H1 (cell line): ENCODE measurements at regions not wholly inside any gene's neighbourhood (a gene's known extent, or its start where the extent isn't known, plus 50 kb on each side); places are given as distances from the start of the nearest gene placed in this dataset.

Source experiments
- CTCF ChIA-PET: fragments of 300-600 bp; sonication (Branson Sonifier 250); formaldehyde crosslinking; loops from one replicate; lab custom pipeline; 2021; ENCODE audit not compliant: partially characterized antibody; lab: Charles Lee
- POLR2A ChIA-PET: fragments of 300-600 bp; sonication (Branson Sonifier 250); formaldehyde crosslinking; loops from one replicate; lab custom pipeline; 2021; ENCODE audit warnings: inconsistent platforms; ENCODE audit not compliant: partially characterized antibody; lab: Charles Lee
- DNase-seq, 2 experiments: peaks; one replicate each; pipeline versions ENCODE4 v3.0.0 to v3.0.0-alpha.2; 2010 to 2022; ENCODE audit warnings: low spot score in 2 of 2, low read depth in 1 of 2, mixed read lengths in 1 of 2
- FAIRE-seq: peaks from 2 replicates; lab custom pipeline; 2011; peaks lifted over from hg19 to GRCh38; lab: Jason Lieb, UNC
- H2AFZ ChIP-seq: 2 replicates; pipeline ENCODE4 v1.8.1; 2012; ENCODE audit warnings: low read length, inconsistent platforms
- H2AK5ac ChIP-seq: 2 replicates; pipeline ENCODE4 v1.6.1; 2013; ENCODE audit warnings: low read depth, low read length
- H2BK120ac ChIP-seq: replicated peaks from 2 replicates; pipeline ENCODE3; 2013; ENCODE audit warnings: low read depth, low read length, inconsistent platforms
- H2BK12ac ChIP-seq: 2 replicates; pipeline ENCODE4 v1.6.1; 2013; ENCODE audit warnings: low read depth, low read length
- H2BK15ac ChIP-seq: 2 replicates; pipeline ENCODE4 v1.6.1; 2013; ENCODE audit warnings: low read length
- H2BK20ac ChIP-seq: 2 replicates; pipeline ENCODE4 v1.6.1; 2013; ENCODE audit warnings: low read length
- H2BK5ac ChIP-seq: 2 replicates; pipeline ENCODE4 v1.6.1; 2013; ENCODE audit warnings: low read depth, low read length
- H3K14ac ChIP-seq: 2 replicates; pipeline ENCODE4 v1.6.1; 2013; ENCODE audit warnings: inconsistent platforms; ENCODE audit not compliant: insufficient read length
- H3K18ac ChIP-seq: 2 replicates; pipeline ENCODE4 v1.6.1; 2013; ENCODE audit warnings: low read length; ENCODE audit errors: extremely low read depth
- H3K23ac ChIP-seq: 2 replicates; pipeline ENCODE4 v1.6.1; 2013; ENCODE audit warnings: inconsistent platforms; ENCODE audit not compliant: insufficient read length
- H3K23me2 ChIP-seq: 2 replicates; pipeline ENCODE4 v1.6.1; 2013; ENCODE audit warnings: low read depth, low read length
- H3K27ac ChIP-seq: 2 replicates; pipeline ENCODE4 v1.6.1; 2011; ENCODE audit warnings: low read depth, low read length, inconsistent platforms
- H3K27me3 ChIP-seq, 4 experiments: replicated peaks in 1 of 4; 1 replicate in 1 of 4; 2 replicates in 3 of 4; pipeline versions ENCODE4 v1.6.1 to v1.8.1; 2011 to 2013; ENCODE audit warnings: low read length in 3 of 4, mild to moderate bottlenecking in 3 of 4, inconsistent platforms in 2 of 4, mixed read lengths in 2 of 4, moderate library complexity in 1 of 4; ENCODE audit not compliant: control insufficient read depth in 3 of 4, insufficient read depth in 3 of 4; ENCODE audit errors: extremely low read depth in 1 of 4
- H3K36me3 ChIP-seq, 4 experiments: 2 replicates each; pipeline versions ENCODE4 v1.6.1 to v1.8.1; 2011 to 2013; ENCODE audit warnings: mild to moderate bottlenecking in 4 of 4, low read length in 3 of 4, moderate library complexity in 2 of 4, control low read depth in 1 of 4, inconsistent platforms in 1 of 4; ENCODE audit not compliant: insufficient read depth in 4 of 4, control insufficient read depth in 2 of 4
- H3K4ac ChIP-seq: replicated peaks from 2 replicates; pipeline ENCODE3; 2013; ENCODE audit warnings: low read length, low read depth, mixed read lengths, inconsistent platforms; ENCODE audit not compliant: insufficient read length
- H3K4me1 ChIP-seq, 4 experiments: replicated peaks in 1 of 4; 1 replicate in 1 of 4; 2 replicates in 3 of 4; pipeline versions ENCODE4 v1.6.1 to v1.8.1; 2011 to 2013; ENCODE audit warnings: low read length in 3 of 4, inconsistent platforms in 2 of 4, mixed read lengths in 1 of 4; ENCODE audit not compliant: insufficient read depth in 4 of 4, control insufficient read depth in 3 of 4
- H3K4me2 ChIP-seq, 2 experiments: 2 replicates each; pipeline versions ENCODE4 v1.6.1 to v1.8.1; 2011 to 2013; ENCODE audit warnings: low read depth in 2 of 2, low read length in 2 of 2, control low read depth in 1 of 2, inconsistent platforms in 1 of 2, mild to moderate bottlenecking in 1 of 2; ENCODE audit not compliant: insufficient read depth in 1 of 2
- H3K4me3 ChIP-seq, 4 experiments: fragments of 200-600, 300-600 bp in 1 of 4; sonication (generic), shearing (Covaris generic), sonication (Bioruptor Twin) in 1 of 4; 2 replicates each; pipeline versions ENCODE4 v1.5.1 to v1.8.1; 2011 to 2016; ENCODE audit warnings: low read length in 4 of 4, low read depth in 3 of 4, control low read depth in 2 of 4, inconsistent platforms in 2 of 4, mild to moderate bottlenecking in 2 of 4, mixed read lengths in 1 of 4, moderate library complexity in 1 of 4; ENCODE audit not compliant: insufficient read depth in 2 of 4; ENCODE audit errors: extremely low read depth in 1 of 4
- H3K56ac ChIP-seq: replicated peaks from 2 replicates; pipeline ENCODE3; 2013; ENCODE audit warnings: low read depth, mild to moderate bottlenecking, mixed read lengths, low read length, inconsistent platforms; ENCODE audit not compliant: insufficient read length
- H3K79me1 ChIP-seq: 2 replicates; pipeline ENCODE4 v1.6.1; 2013; ENCODE audit warnings: low read depth, low read length, control low read depth
- H3K79me2 ChIP-seq, 2 experiments: 2 replicates each; pipeline versions ENCODE4 v1.6.1 to v1.8.1; 2012 to 2013; ENCODE audit warnings: low read length in 2 of 2, mild to moderate bottlenecking in 2 of 2, inconsistent platforms in 1 of 2; ENCODE audit not compliant: insufficient read depth in 2 of 2, control insufficient read depth in 1 of 2
- H3K9ac ChIP-seq, 4 experiments: replicated peaks in 1 of 4; 1 replicate in 1 of 4; 2 replicates in 3 of 4; pipeline versions ENCODE4 v1.6.1 to v1.8.1; 2011 to 2013; ENCODE audit warnings: low read depth in 3 of 4, low read length in 3 of 4, control low read depth in 2 of 4, mild to moderate bottlenecking in 2 of 4, moderate library complexity in 2 of 4, inconsistent platforms in 1 of 4; ENCODE audit errors: extremely low read depth in 1 of 4
- H3K9me3 ChIP-seq, 2 experiments: 2 replicates each; pipeline versions ENCODE4 v1.6.1 to v1.8.1; 2012 to 2013; ENCODE audit warnings: mild to moderate bottlenecking in 2 of 2, moderate library complexity in 2 of 2, control low read depth in 1 of 2, inconsistent platforms in 1 of 2, low read depth in 1 of 2, low read length in 1 of 2, mixed read lengths in 1 of 2; ENCODE audit not compliant: insufficient read depth in 2 of 2
- H4K20me1 ChIP-seq, 2 experiments: replicated peaks in 1 of 2; 2 replicates each; pipeline versions ENCODE3 to v1.8.1; 2011 to 2013; ENCODE audit warnings: inconsistent platforms in 2 of 2, low read length in 2 of 2, mild to moderate bottlenecking in 1 of 2; ENCODE audit not compliant: insufficient read depth in 2 of 2, control insufficient read depth in 1 of 2
- H4K5ac ChIP-seq: 2 replicates; pipeline ENCODE4 v1.6.1; 2013; ENCODE audit warnings: low read length, low read depth, mixed read lengths, inconsistent platforms; ENCODE audit not compliant: insufficient read length
- H4K8ac ChIP-seq: 2 replicates; pipeline ENCODE4 v1.8.0; 2013; ENCODE audit warnings: mild to moderate bottlenecking, moderate library complexity, low read length, inconsistent platforms; ENCODE audit not compliant: insufficient read depth; ENCODE audit errors: extremely low read depth
- H4K91ac ChIP-seq: replicated peaks from 2 replicates; pipeline ENCODE3; 2013; ENCODE audit warnings: low read length, mixed read lengths, inconsistent platforms; ENCODE audit not compliant: insufficient read length
- PHF8 ChIP-seq: fragments of 200-600 bp; sonication (generic); conservative IDR thresholded peaks from 2 replicates; pipeline ENCODE4 v1.7.1; 2012; ENCODE audit warnings: low read depth, mild to moderate bottlenecking, inconsistent platforms, low read length, moderate library complexity
- SUZ12 ChIP-seq: fragments of 200-600 bp; sonication (generic); IDR thresholded peaks from 2 replicates; pipeline ENCODE4 v1.6.1; 2012; ENCODE audit warnings: mild to moderate bottlenecking, inconsistent platforms, low read length, moderate library complexity, mixed read lengths
- WGBS, 2 experiments: shearing (Covaris generic) in 1 of 2; methylation state at CpG; one replicate each; pipeline versions ENCODE4 v1.1.6 to v1.1.7; 2013 to 2015; ENCODE audit warnings: low lambda C conversion rate in 2 of 2, mixed read lengths in 2 of 2, inconsistent platforms in 1 of 2, low coverage in 1 of 2, missing lambda C conversion rate in 1 of 2; ENCODE audit not compliant: insufficient replicate concordance in 2 of 2, insufficient coverage in 1 of 2, insufficient read length in 1 of 2; ENCODE audit errors: extremely low coverage in 1 of 2, missing lambda C conversion rate in 1 of 2; 5-methylcytosine and 5-hydroxymethylcytosine counted together

- Histone ChIP-seq H3K4me3 (no peak overlapping the region), H3K4ac (no peak overlapping the region), H3K79me2 (no peaks in the 10 kb centered on the region), H3K4me1 (no peaks in the 10 kb centered on the region; a peak in 2 of 7 replicates), H3K9ac (no peak overlapping the region), H3K4me2 (no peak overlapping the region), H4K91ac (no peak overlapping the region), H3K27me3 (no peaks in the 10 kb centered on the region), H3K36me3 (no peaks in the 10 kb centered on the region), H3K79me1 (no peaks in the 10 kb centered on the region)
- 94% methylated on average over 1 of the region's 1 CpG; no CpG with 5 or more reads in 1 of the 2 experiments for WGBS, 2 experiments
- no peak for DNase-seq
- TF ChIP-seq SUZ12 (no peak), PHF8 (no peak)
- TF ChIP-seq, all 59 proteins: peak for 0
- Histone ChIP-seq H3K14ac (no peak overlapping the region), H3K9me3 (no peaks in the 10 kb centered on the region), H2BK12ac (no peak overlapping the region), H2BK5ac (no peak overlapping the region), H3K23ac (no peak overlapping the region), H4K5ac (no peak overlapping the region), H4K20me1 (no peaks in the 10 kb centered on the region), H3K27ac (no peak overlapping the region), H3K18ac (no peak overlapping the region), H2AFZ (no peak overlapping the region), H3K56ac (no peak overlapping the region), H2BK20ac (no peak overlapping the region), H3K23me2 (no peaks in the 10 kb centered on the region), H2AK5ac (no peak overlapping the region), H2BK120ac (no peak overlapping the region), H2BK15ac (no peak overlapping the region), H4K8ac (no peak overlapping the region)
- no peak for FAIRE-seq
- ChIA-PET POLR2A (no interaction called here), CTCF (interaction anchor here (0.5 kb wide), 1 partner anchor 624 kb away, joined by 3 read pairs; no protein-coding TSS in a partner anchor)
Measured at GRCh38 chr2:108080177-108080576, 93.9 kb downstream of the SLC5A7 start.
